WTC11 (cell line): ENCODE measurements at regions not wholly inside any gene's neighbourhood (a gene's known extent, or its start where the extent isn't known, plus 50 kb on each side); places are given as distances from the start of the nearest gene placed in this dataset.

Source experiments
- ATAC-seq: fragments of 200-7000 bp; cut with Tn5 transposase; 2 replicates; pipeline ENCODE4 v1.10.0; 2021; ENCODE audit warnings: mild to moderate bottlenecking, moderate library complexity
- CTCF ChIA-PET: fragments of 300-600 bp; sonication (Branson Sonifier 250); formaldehyde crosslinking; loops from one replicate; lab custom pipeline; 2021; ENCODE audit warnings: antibody characterized with exemption; lab: Charles Lee
- POLR2A ChIA-PET: fragments of 350-600 bp; sonication (Branson Sonifier 250); formaldehyde crosslinking; loops from one replicate; lab custom pipeline; 2021; ENCODE audit warnings: antibody characterized with exemption; lab: Charles Lee
- DNase-seq: peaks from one replicate; pipeline ENCODE4 v3.0.0; 2021; ENCODE audit warnings: low spot score
- H3K27ac Mint-ChIP-seq: 2 replicates; pipeline ENCODE4 v1.8.0; 2021; ENCODE audit warnings: mixed read lengths
- H3K27me3 Mint-ChIP-seq: 2 replicates; pipeline ENCODE4 v1.8.0; 2021; ENCODE audit warnings: low read depth, mild to moderate bottlenecking, moderate library complexity, mixed read lengths
- H3K36me3 Mint-ChIP-seq: 2 replicates; pipeline ENCODE4 v1.8.0; 2021; ENCODE audit warnings: mixed read lengths
- H3K4me1 Mint-ChIP-seq: 2 replicates; pipeline ENCODE4 v1.8.0; 2022; ENCODE audit warnings: mixed read lengths
- H3K4me3 Mint-ChIP-seq: 2 replicates; pipeline ENCODE4 v1.8.0; 2021; ENCODE audit warnings: mild to moderate bottlenecking, moderate library complexity, mixed read lengths
- H3K9me3 Mint-ChIP-seq: 2 replicates; pipeline ENCODE4 v1.8.0; 2021; ENCODE audit warnings: mixed read lengths
- AR ChIP-seq: fragments of 250-450 bp; sonication (Bioruptor Pico); IDR thresholded peaks from 2 replicates; pipeline ENCODE4 v1.9.0; 2021; ENCODE audit warnings: mild to moderate bottlenecking
- ATF1 ChIP-seq: sonication (generic); formaldehyde crosslinking; IDR thresholded peaks from 2 replicates; pipeline ENCODE4 v1.8.1; 2023; ENCODE audit warnings: mild to moderate bottlenecking, moderate library complexity, missing genetic modification reagents
- ETV6 ChIP-seq: sonication (generic); formaldehyde crosslinking; IDR thresholded peaks from 2 replicates; pipeline ENCODE4 v1.8.1; 2022; ENCODE audit warnings: mild to moderate bottlenecking, missing genetic modification reagents
- FOXP1 ChIP-seq: sonication (generic); formaldehyde crosslinking; IDR thresholded peaks from 2 replicates; pipeline ENCODE4 v1.8.0; 2022; ENCODE audit warnings: missing genetic modification reagents, mild to moderate bottlenecking, moderate library complexity, borderline replicate concordance
- KAT7 ChIP-seq: sonication (generic); formaldehyde crosslinking; IDR thresholded peaks from 2 replicates; pipeline ENCODE4 v1.8.1; 2023; ENCODE audit warnings: missing genetic modification reagents, mild to moderate bottlenecking, borderline replicate concordance
- MYBL2 ChIP-seq: sonication (generic); formaldehyde crosslinking; IDR thresholded peaks from 2 replicates; pipeline ENCODE4 v1.8.1; 2023; ENCODE audit warnings: mild to moderate bottlenecking, moderate library complexity, missing genetic modification reagents
- NFATC4 ChIP-seq: fragments of 250-450 bp; sonication (Bioruptor Pico); IDR thresholded peaks from 2 replicates; pipeline ENCODE4 v1.9.0; 2021; ENCODE audit warnings: mild to moderate bottlenecking
- NFE2L1 ChIP-seq: sonication (generic); formaldehyde crosslinking; IDR thresholded peaks from 2 replicates; pipeline ENCODE4 v1.8.1; 2023; ENCODE audit warnings: missing genetic modification reagents
- OVOL2 ChIP-seq: fragments of 250-450 bp; sonication (Bioruptor Pico); IDR thresholded peaks from 2 replicates; pipeline ENCODE4 v1.9.0; 2021; ENCODE audit warnings: mild to moderate bottlenecking, borderline replicate concordance
- PRRX2 ChIP-seq: fragments of 250-450 bp; sonication (Bioruptor Pico); IDR thresholded peaks from 2 replicates; pipeline ENCODE4 v1.8.0; 2021; ENCODE audit warnings: mild to moderate bottlenecking
- SMAD4 ChIP-seq: sonication (generic); formaldehyde crosslinking; IDR thresholded peaks from 2 replicates; pipeline ENCODE4 v1.8.0; 2022; ENCODE audit warnings: mild to moderate bottlenecking, missing genetic modification reagents
- SOX15 ChIP-seq: fragments of 250-450 bp; sonication (Bioruptor Pico); IDR thresholded peaks from 2 replicates; pipeline ENCODE4 v1.9.0; 2021; ENCODE audit warnings: mild to moderate bottlenecking
- TEAD4 ChIP-seq: sonication (generic); formaldehyde crosslinking; IDR thresholded peaks from 2 replicates; pipeline ENCODE4 v1.8.0; 2022; ENCODE audit warnings: mild to moderate bottlenecking, missing genetic modification reagents
- USF2 ChIP-seq: sonication (generic); formaldehyde crosslinking; IDR thresholded peaks from 2 replicates; pipeline ENCODE4 v1.8.1; 2023; ENCODE audit warnings: mild to moderate bottlenecking, missing genetic modification reagents, moderate library complexity
- ZBTB21 ChIP-seq: sonication (generic); formaldehyde crosslinking; IDR thresholded peaks from 2 replicates; pipeline ENCODE4 v1.8.1; 2023; ENCODE audit warnings: mild to moderate bottlenecking, missing genetic modification reagents, borderline replicate concordance
- ZMAT4 ChIP-seq: fragments of 250-450 bp; sonication (Bioruptor Pico); IDR thresholded peaks from 2 replicates; pipeline ENCODE4 v1.9.0; 2021; ENCODE audit warnings: mild to moderate bottlenecking
- ZNF396 ChIP-seq: fragments of 250-450 bp; sonication (Bioruptor Pico); IDR thresholded peaks from 2 replicates; pipeline ENCODE4 v1.8.0; 2021; ENCODE audit warnings: mild to moderate bottlenecking, moderate library complexity, borderline replicate concordance
- TF ChIP-seq, protein P1 (sequence below): fragments of 250-450 bp; sonication (Bioruptor Pico); IDR thresholded peaks from 2 replicates; pipeline ENCODE4 v1.8.0; 2021; ENCODE audit warnings: mild to moderate bottlenecking
- TF ChIP-seq, protein P2 (sequence below): sonication (generic); formaldehyde crosslinking; IDR thresholded peaks from 2 replicates; pipeline ENCODE4 v1.8.0; 2022; ENCODE audit warnings: mild to moderate bottlenecking, missing genetic modification reagents

- H3K9me3 Mint-ChIP-seq, result peaks cover 13% of the 10 kb centered on the region
- CTCF ChIA-PET, result no interaction called here
- H3K27me3 Mint-ChIP-seq, result no peaks in the 10 kb centered on the region
- TF ChIP-seq ATF1, result no peak
- TF ChIP-seq, all 79 proteins: peak for 0
- DNase-seq (no peak), ATAC-seq (no peak)
- Mint-ChIP-seq H3K36me3 (no peaks in the 10 kb centered on the region; the same call in 1 of the 2 replicates), H3K4me1 (peaks cover 4% of the 10 kb centered on the region), H3K27ac (no peak overlapping the region), H3K4me3 (no peak overlapping the region)
- POLR2A ChIA-PET, result no interaction called here
Observed at GRCh38 chr3:26292780-26293179, 329.8 kb upstream of the LRRC3B start.

DNA sequence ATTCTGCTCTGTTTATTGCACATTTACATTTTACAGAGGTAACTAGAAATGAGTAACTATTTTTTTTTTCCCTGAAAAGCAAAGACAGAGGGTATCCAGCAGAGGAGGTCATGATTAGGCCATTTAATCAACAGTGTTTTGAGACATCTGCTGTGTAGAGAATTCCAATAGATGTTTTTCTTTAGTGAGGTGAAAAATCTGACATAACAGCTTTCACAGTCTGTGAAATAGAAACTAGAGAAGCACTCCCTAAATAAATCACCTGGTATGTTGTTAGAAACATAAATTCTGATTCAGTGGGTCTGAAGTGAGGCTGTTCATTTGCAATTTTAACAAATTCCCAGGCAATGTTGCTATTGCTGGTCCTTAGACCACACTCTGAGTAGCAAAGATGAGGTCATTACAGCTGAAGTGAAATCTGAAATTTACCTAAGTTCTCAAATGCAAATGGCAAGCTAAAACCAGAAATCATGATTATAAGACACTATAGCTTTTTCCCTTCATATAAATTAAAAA is 329.2 kb upstream of the LRRC3B start:
- Mint-ChIP-seq H3K9me3 (peaks cover 13% of the 10 kb centered on the region), H3K36me3 (no peaks in the 10 kb centered on the region; the same call in 1 of the 2 replicates), H3K4me3 (no peak overlapping the region), H3K27me3 (no peaks in the 10 kb centered on the region), H3K27ac (no peak overlapping the region), H3K4me1 (peaks cover 4% of the 10 kb centered on the region)
- ChIA-PET CTCF (no interaction called here), POLR2A (no interaction called here)
- ATAC-seq (no peak), DNase-seq (no peak)
- TF ChIP-seq SOX15 (CRISPR knock-in tag) (no peak), USF2 (CRISPR knock-in tag) (no peak), FOXP1 (CRISPR knock-in tag) (no peak), ZBTB21 (CRISPR knock-in tag) (no peak), ETV6 (CRISPR knock-in tag) (no peak), KAT7 (CRISPR knock-in tag) (no peak), OVOL2 (CRISPR knock-in tag) (no peak)

DNA sequence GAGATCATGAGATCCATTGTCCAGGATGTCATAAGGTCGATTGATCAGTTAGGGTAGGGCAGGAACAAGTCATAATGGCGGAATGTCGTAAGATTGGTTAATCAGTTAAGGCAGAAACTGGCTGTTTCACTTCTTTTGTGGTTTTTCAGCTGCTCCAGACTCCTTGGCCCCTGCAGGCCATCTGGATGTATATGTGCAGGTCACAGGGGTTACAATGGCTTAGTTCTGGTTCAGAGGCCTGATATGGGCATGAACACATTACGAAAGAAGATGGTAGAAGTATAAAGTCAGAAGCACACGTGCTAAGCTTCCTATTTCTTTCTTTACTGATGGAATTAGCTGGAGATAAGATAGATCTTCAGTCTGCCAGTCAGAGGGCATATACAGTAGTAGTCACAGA is 315.4 kb upstream of the LRRC3B start:
- Mint-ChIP-seq H3K4me3 (no peak overlapping the region), H3K36me3 (peaks cover 30% of the 10 kb centered on the region), H3K27ac (no peak overlapping the region), H3K9me3 (peaks cover 60% of the 10 kb centered on the region), H3K4me1 (peaks cover 41% of the 10 kb centered on the region)
- ChIA-PET POLR2A (no interaction called here), CTCF (no interaction called here)
- TF ChIP-seq, protein P1, sequence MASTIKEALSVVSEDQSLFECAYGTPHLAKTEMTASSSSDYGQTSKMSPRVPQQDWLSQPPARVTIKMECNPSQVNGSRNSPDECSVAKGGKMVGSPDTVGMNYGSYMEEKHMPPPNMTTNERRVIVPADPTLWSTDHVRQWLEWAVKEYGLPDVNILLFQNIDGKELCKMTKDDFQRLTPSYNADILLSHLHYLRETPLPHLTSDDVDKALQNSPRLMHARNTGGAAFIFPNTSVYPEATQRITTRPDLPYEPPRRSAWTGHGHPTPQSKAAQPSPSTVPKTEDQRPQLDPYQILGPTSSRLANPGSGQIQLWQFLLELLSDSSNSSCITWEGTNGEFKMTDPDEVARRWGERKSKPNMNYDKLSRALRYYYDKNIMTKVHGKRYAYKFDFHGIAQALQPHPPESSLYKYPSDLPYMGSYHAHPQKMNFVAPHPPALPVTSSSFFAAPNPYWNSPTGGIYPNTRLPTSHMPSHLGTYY (CRISPR knock-in tag), result no peak
- TF ChIP-seq SMAD4 (CRISPR knock-in tag) (no peak), NFE2L1 (CRISPR knock-in tag) (no peak), NFATC4 (CRISPR knock-in tag) (no peak), ZNF396 (CRISPR knock-in tag) (no peak)
- TF ChIP-seq, all 79 proteins: peak for 0
- ATAC-seq, result no peak
- DNase-seq, result no peak
- H3K27me3 Mint-ChIP-seq, result peaks cover 6% of the 10 kb centered on the region; the same call in 1 of the 2 replicates

- H3K9me3 Mint-ChIP-seq, result peaks cover 56% of the 10 kb centered on the region
- CTCF ChIA-PET, result no interaction called here
- TF ChIP-seq, protein P2, sequence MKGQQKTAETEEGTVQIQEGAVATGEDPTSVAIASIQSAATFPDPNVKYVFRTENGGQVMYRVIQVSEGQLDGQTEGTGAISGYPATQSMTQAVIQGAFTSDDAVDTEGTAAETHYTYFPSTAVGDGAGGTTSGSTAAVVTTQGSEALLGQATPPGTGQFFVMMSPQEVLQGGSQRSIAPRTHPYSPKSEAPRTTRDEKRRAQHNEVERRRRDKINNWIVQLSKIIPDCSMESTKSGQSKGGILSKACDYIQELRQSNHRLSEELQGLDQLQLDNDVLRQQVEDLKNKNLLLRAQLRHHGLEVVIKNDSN (CRISPR knock-in tag), result no peak
- TF ChIP-seq USF2 (CRISPR knock-in tag) (no peak), MYBL2 (CRISPR knock-in tag) (no peak), PRRX2 (CRISPR knock-in tag) (no peak), ZMAT4 (CRISPR knock-in tag) (no peak), TEAD4 (CRISPR knock-in tag) (no peak), SMAD4 (CRISPR knock-in tag) (no peak), AR (CRISPR knock-in tag) (no peak)
Observed at GRCh38 chr3:26307787-26308186, 314.8 kb upstream of the LRRC3B start.

More at GRCh38 chr3:26307787-26308186, 314.8 kb upstream of the LRRC3B start:
- POLR2A ChIA-PET, result no interaction called here
- peaks cover 6% of the 10 kb centered on the region; the same call in 1 of the 2 replicates for H3K27me3 Mint-ChIP-seq
- peaks cover 30% of the 10 kb centered on the region for H3K36me3 Mint-ChIP-seq
- no peak overlapping the region for H3K4me3 Mint-ChIP-seq
- ATAC-seq (no peak), DNase-seq (no peak)
- peaks cover 41% of the 10 kb centered on the region for H3K4me1 Mint-ChIP-seq
- H3K27ac Mint-ChIP-seq, result no peak overlapping the region
